ENCODE measurements at regions not wholly inside any gene's neighbourhood (a gene's known extent, or its start where the extent isn't known, plus 50 kb on each side); places are given as distances from the start of the nearest gene placed in this dataset.
A peak's percentile ranks its signal among the peaks of the same experiment; 100 is the strongest.

DNA sequence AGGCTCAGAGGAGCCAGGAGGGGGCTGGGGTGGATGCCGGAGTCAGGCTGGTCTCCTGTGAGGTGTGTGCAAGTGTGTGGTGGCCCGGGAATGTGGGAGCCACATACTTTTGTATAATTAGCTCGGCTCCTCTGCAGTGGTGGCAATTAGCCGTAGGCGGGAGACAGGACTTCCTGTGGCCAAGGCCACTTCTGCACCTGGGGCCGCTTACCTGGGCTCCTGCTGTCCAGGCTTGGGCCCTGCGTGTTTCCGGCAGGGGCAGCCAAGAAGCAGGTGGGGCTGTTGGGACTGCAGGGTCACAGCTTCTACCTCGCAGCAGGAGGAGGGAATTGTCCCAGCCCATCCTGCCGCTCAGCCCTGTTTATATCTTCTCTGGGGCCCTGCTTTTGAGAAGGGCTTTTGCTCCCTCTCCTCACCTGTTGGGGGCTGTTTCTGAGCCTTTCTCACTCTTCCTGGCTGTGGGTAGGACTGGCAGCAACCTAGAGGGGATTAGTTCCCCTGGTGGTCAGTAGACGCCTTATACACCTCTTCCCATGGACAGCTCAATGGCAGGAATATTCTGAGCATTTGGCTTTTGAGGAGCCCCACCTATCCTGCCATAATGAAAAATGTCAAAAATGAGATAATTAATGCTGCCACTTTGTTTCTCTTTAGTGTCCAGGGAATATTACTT, 145.4 kb upstream of the PITX1 start:
- H3K36me3 ChIP-seq, result no peaks in the 10 kb centered on the region
- no peak overlapping the region for H3K4me3 ChIP-seq (ENCODE audit: low read depth, low read length)
- H3K9me3 ChIP-seq, result no peaks in the 10 kb centered on the region
- H3K4me1 ChIP-seq, result no peaks in the 10 kb centered on the region
- no peak for DNase-seq
- TF ChIP-seq, protein P1, sequence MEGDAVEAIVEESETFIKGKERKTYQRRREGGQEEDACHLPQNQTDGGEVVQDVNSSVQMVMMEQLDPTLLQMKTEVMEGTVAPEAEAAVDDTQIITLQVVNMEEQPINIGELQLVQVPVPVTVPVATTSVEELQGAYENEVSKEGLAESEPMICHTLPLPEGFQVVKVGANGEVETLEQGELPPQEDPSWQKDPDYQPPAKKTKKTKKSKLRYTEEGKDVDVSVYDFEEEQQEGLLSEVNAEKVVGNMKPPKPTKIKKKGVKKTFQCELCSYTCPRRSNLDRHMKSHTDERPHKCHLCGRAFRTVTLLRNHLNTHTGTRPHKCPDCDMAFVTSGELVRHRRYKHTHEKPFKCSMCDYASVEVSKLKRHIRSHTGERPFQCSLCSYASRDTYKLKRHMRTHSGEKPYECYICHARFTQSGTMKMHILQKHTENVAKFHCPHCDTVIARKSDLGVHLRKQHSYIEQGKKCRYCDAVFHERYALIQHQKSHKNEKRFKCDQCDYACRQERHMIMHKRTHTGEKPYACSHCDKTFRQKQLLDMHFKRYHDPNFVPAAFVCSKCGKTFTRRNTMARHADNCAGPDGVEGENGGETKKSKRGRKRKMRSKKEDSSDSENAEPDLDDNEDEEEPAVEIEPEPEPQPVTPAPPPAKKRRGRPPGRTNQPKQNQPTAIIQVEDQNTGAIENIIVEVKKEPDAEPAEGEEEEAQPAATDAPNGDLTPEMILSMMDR (IDR thresholded peaks at IDR 0.05; ENCODE audit: low read depth, low read length), result peak; percentile 17; the same call in 1 of the 2 replicates
- no peaks in the 10 kb centered on the region for H3K27me3 ChIP-seq

DNA sequence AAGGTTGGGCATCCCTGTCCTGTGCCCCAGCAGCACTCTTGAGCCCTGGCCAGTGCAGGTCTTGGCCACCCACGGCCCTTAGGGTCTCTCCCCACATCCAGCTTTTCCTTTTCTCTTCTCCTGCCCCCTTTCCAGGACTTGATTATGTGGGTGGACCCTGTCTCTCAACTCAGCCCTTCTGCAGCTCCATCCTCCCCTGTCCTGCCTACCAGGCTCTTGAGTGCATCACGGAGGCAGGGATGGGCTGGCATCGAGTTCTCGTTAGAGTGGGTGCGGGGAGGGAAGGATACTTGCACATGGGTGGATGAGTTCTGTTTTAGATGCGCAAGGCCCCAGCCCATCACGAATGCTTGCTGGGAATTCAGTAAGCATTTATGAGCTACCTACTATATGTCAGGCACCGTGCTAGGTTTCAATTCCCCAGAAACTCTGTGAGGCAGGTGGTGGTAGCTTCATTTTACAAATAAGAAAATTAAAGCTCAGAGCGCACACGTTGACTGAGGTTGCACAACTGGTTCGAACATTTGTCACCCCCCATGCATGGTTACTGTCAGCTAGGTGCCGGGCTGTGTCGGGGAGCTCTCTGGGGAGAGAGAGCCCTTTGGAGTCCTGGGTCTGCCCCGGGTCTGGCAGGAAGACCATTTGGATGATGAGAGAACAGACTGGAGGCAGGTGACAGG, 144.6 kb upstream of the PITX1 start:
- Histone ChIP-seq H3K4me1 (no peaks in the 10 kb centered on the region), H3K9me3 (no peaks in the 10 kb centered on the region), H3K36me3 (no peaks in the 10 kb centered on the region), H3K4me3 (ENCODE audit: low read depth, low read length) (no peak overlapping the region), H3K27me3 (no peaks in the 10 kb centered on the region)
- TF ChIP-seq, protein P1 (IDR thresholded peaks at IDR 0.05; ENCODE audit: low read depth, low read length), result no peak
- no peak for DNase-seq

DNA sequence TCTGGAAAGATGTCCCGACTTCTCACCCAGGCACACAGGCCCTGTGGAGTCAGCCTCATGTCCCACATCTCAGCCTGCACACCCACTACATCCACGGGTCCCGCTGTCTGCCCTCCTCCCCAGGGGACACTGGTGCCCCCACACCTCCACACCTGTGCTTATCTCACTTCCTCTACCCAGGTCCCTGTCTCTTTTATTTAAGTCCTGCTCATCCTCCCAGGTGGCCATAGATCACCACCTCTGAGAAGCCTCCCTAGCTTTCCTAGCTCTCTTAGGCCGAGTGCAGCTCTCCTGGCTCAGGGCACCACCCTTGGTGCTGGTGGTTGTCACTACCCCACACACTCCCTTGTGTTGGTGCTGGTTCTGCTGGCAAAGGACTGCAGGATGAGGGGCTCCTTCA, 143.6 kb upstream of the PITX1 start:
- Histone ChIP-seq H3K4me1 (no peaks in the 10 kb centered on the region), H3K36me3 (no peaks in the 10 kb centered on the region), H3K9me3 (no peaks in the 10 kb centered on the region), H3K27me3 (no peaks in the 10 kb centered on the region), H3K4me3 (ENCODE audit: low read depth, low read length) (no peak overlapping the region)
- DNase-seq, result no peak
- TF ChIP-seq, protein P1 (IDR thresholded peaks at IDR 0.05; ENCODE audit: low read depth, low read length), result no peak

DNA sequence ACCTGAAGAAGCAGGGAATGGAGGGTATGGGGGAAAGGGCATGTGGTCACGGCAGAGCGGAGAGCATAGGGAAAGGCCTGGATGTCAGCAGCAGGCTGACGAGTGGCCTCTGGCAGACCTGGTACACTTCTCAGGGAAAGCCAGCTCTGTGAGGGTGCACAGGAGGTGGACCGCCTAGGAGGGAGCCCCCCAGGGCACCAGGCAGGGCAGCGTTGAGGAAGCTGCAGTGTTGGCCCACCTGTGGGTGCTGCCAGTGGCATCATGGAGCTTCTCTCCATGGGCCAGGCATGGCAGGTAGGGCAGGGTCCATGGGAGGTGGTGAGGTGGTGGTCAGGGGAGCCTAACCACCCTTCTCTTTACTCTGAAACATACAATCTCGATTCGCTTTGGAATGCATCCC, 143.0 kb upstream of the PITX1 start:
- H3K27me3 ChIP-seq, result no peaks in the 10 kb centered on the region
- no peak for DNase-seq
- no peak overlapping the region for H3K4me3 ChIP-seq (ENCODE audit: low read depth, low read length)
- H3K4me1 ChIP-seq, result no peaks in the 10 kb centered on the region
- H3K36me3 ChIP-seq, result no peaks in the 10 kb centered on the region
- no peaks in the 10 kb centered on the region for H3K9me3 ChIP-seq
- TF ChIP-seq, protein P1 (IDR thresholded peaks at IDR 0.05; ENCODE audit: low read depth, low read length), result no peak

DNA sequence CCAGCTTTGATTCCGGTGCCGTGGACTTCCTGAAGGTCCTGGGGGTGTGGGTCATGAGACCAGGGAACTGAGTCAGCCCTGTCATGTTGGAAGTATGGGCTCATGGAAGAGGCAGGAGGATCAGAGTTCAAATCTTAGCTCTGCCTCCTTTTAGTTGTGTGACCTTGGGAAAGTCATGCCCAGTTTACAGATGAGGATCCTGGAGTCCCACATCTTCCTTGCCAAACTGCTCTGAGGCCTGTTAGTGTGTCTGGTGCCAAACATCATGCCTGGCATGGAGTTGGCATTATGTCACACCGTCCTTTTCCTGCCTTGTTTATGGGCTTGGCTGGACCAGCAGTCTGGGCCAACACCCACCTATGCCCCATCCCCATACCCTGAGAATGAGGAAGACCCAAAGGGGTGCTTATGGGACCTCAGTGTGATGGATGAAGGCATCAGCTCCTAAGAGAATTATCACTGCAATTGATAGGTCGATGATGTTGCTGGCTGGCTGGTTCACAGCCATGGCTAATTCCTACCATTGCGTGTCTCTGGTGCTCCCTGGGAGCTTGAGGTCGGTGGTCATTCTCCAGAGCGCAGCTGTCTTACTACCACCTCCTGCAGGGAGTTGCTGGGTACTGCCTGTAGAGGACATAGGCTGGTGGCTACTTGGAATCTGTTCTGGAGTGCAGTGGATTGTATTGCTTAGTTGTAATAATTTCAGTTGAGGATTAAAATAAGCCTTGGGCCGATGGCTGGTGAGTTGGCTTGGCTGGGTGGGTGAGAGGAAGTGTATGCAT, 140.5 kb upstream of the PITX1 start:
- H3K27me3 ChIP-seq, result peaks cover 6% of the 10 kb centered on the region; the same call in 1 of the 2 replicates
- H3K4me1 ChIP-seq, result no peaks in the 10 kb centered on the region
- DNase-seq, result no peak
- H3K9me3 ChIP-seq, result no peaks in the 10 kb centered on the region
- H3K36me3 ChIP-seq, result no peaks in the 10 kb centered on the region
- H3K4me3 ChIP-seq (ENCODE audit: low read depth, low read length), result no peak overlapping the region
- TF ChIP-seq, protein P1 (IDR thresholded peaks at IDR 0.05; ENCODE audit: low read depth, low read length), result peak; percentile 49
